HCT116 (cell line): ENCODE measurements at regions not wholly inside any gene's neighbourhood (a gene's known extent, or its start where the extent isn't known, plus 50 kb on each side); places are given as distances from the start of the nearest gene placed in this dataset.

Source experiments
- ATAC-seq: fragments of 200-7000 bp; cut with Tn5 transposase; 2 replicates; pipeline ENCODE4 v1.9.1; 2020; ENCODE audit warnings: mild to moderate bottlenecking, moderate library complexity
- BruUV-seq: library from RNA; stranded (reverse); fragments of 400-500 nt; replicated peaks from 2 replicates; lab custom pipeline; 2021; lab: Mats Ljungman, UMichigan
- CTCF ChIA-PET: fragments of 300-600 bp; sonication (Branson Sonifier 250); formaldehyde crosslinking; loops from one replicate; lab custom pipeline; 2021; ENCODE audit warnings: antibody characterized with exemption; lab: Charles Lee
- POLR2A ChIA-PET: fragments of 300-600, 350-600 bp; sonication (Branson Sonifier 250); formaldehyde crosslinking; loops from one replicate; lab custom pipeline; 2021; ENCODE audit warnings: antibody characterized with exemption; lab: Charles Lee
- RAD21 ChIA-PET, 2 experiments: fragments of 300-600 bp; sonication (Branson Sonifier 250); formaldehyde crosslinking; loops; one replicate each; lab custom pipeline; 2023; ENCODE audit warnings: low total read pairs in 2 of 2; ENCODE audit not compliant: uncharacterized antibody in 2 of 2, unreplicated experiment in 2 of 2, low non-redundant PET in 1 of 2; lab: Charles Lee
- DNase-seq: peaks from one replicate; pipeline ENCODE4 v3.0.0-alpha.2; 2010; ENCODE audit warnings: low read depth, low spot score
- H2AFZ ChIP-seq: fragments of 200-600 bp; shearing (Covaris generic), sonication (generic); 2 replicates; pipeline ENCODE4 v1.6.1; 2017; ENCODE audit warnings: low read depth, mixed run types, mixed read lengths, antibody characterized with exemption, low read length; ENCODE audit not compliant: poor library complexity, severe bottlenecking
- H3K27ac ChIP-seq: 2 replicates; pipeline ENCODE4 v1.5.1; 2012; ENCODE audit warnings: low read depth, low read length
- H3K27me3 ChIP-seq: fragments of 200-600 bp; sonication (generic); 2 replicates; pipeline ENCODE4 v1.6.1; 2016; ENCODE audit warnings: mixed run types, low read length, mixed read lengths; ENCODE audit not compliant: insufficient read depth
- H3K36me3 ChIP-seq, 2 experiments: fragments of 200-500 bp in 1 of 2; fragments of 200-600 bp in 1 of 2; sonication (Bioruptor generic) in 1 of 2; sonication (generic) in 1 of 2; 2 replicates each; pipeline versions ENCODE4 v1.5.1 to v1.6.1; 2014 to 2016; ENCODE audit warnings: low read length in 2 of 2, inconsistent platforms in 1 of 2, mixed read lengths in 1 of 2, mixed run types in 1 of 2; ENCODE audit not compliant: insufficient read depth in 2 of 2, control insufficient read depth in 1 of 2
- H3K4me1 ChIP-seq, 2 experiments: fragments of 200-600 bp in 1 of 2; sonication (generic) in 1 of 2; 2 replicates each; pipeline versions ENCODE4 v1.5.1 to v1.6.1; 2012 to 2017; ENCODE audit warnings: low read length in 2 of 2, inconsistent platforms in 1 of 2, mild to moderate bottlenecking in 1 of 2, mixed read lengths in 1 of 2, mixed run types in 1 of 2, moderate library complexity in 1 of 2; ENCODE audit not compliant: insufficient read depth in 2 of 2, control insufficient read depth in 1 of 2
- H3K4me2 ChIP-seq: fragments of 200-600 bp; sonication (generic); 2 replicates; pipeline ENCODE4 v1.6.1; 2017; ENCODE audit warnings: mixed run types, low read length, mixed read lengths
- H3K4me3 ChIP-seq, 2 experiments: fragments of 200-600 bp in 1 of 2; sonication (generic) in 1 of 2; replicated peaks in 1 of 2; 2 replicates each; pipeline ENCODE4 v1.5.1; 2011 to 2016; ENCODE audit warnings: low read length in 2 of 2, control low read depth in 1 of 2, low read depth in 1 of 2, mild to moderate bottlenecking in 1 of 2, mixed read lengths in 1 of 2, mixed run types in 1 of 2
- H3K79me2 ChIP-seq: fragments of 200-600 bp; sonication (generic); 2 replicates; pipeline ENCODE4 v1.6.1; 2017; ENCODE audit warnings: mild to moderate bottlenecking, mixed run types, low read length, moderate library complexity, mixed read lengths; ENCODE audit not compliant: insufficient read depth
- H3K9ac ChIP-seq: fragments of 200-600 bp; sonication (generic); 2 replicates; pipeline ENCODE4 v1.6.1; 2016; ENCODE audit warnings: low read length, mixed read lengths
- H3K9me2 ChIP-seq: fragments of 200-600 bp; sonication (generic), shearing (Covaris generic); 2 replicates; pipeline ENCODE4 v1.6.1; 2017; ENCODE audit warnings: mixed run types, mild to moderate bottlenecking, moderate library complexity; ENCODE audit not compliant: insufficient read depth
- H3K9me3 ChIP-seq, 2 experiments: fragments of 200-500 bp in 1 of 2; fragments of 200-600 bp in 1 of 2; sonication (Bioruptor generic) in 1 of 2; sonication (generic) in 1 of 2; 2 replicates each; pipeline ENCODE4 v1.6.1; 2014 to 2017; ENCODE audit warnings: low read length in 2 of 2, mixed read lengths in 2 of 2, inconsistent platforms in 1 of 2, low read depth in 1 of 2, mild to moderate bottlenecking in 1 of 2, mixed run types in 1 of 2, moderate library complexity in 1 of 2; ENCODE audit not compliant: control insufficient read depth in 1 of 2, insufficient read depth in 1 of 2
- H4K20me1 ChIP-seq: fragments of 200-600 bp; sonication (generic), shearing (Covaris generic); 2 replicates; pipeline ENCODE4 v1.6.1; 2017; ENCODE audit warnings: mixed run types, mild to moderate bottlenecking, moderate library complexity; ENCODE audit not compliant: insufficient read depth
- EGR1 ChIP-seq: IDR thresholded peaks from 2 replicates; pipeline ENCODE4 v1.6.1; 2012; ENCODE audit warnings: low read depth
- ELF1 ChIP-seq: IDR thresholded peaks from 2 replicates; pipeline ENCODE4 v1.6.1; 2012; ENCODE audit warnings: low read depth, borderline replicate concordance
- EZH2 ChIP-seq: fragments of 200-600 bp; sonication (generic); IDR thresholded peaks from 2 replicates; pipeline ENCODE4 v1.6.1; 2017; ENCODE audit warnings: antibody characterized with exemption, mixed run types
- FOSL1 ChIP-seq: IDR thresholded peaks from 2 replicates; pipeline ENCODE4 v1.6.1; 2012; ENCODE audit warnings: low read depth
- JUND ChIP-seq: IDR thresholded peaks from 2 replicates; pipeline ENCODE4 v1.6.1; 2012
- SIN3A ChIP-seq: IDR thresholded peaks from 2 replicates; pipeline ENCODE4 v1.6.1; 2012; ENCODE audit warnings: low read depth
- TCF7L2 ChIP-seq: IDR thresholded peaks from 2 replicates; pipeline ENCODE4 v1.7.0; 2011; ENCODE audit warnings: borderline replicate concordance, inconsistent platforms; ENCODE audit not compliant: insufficient read depth, insufficient read length; ENCODE audit errors: extremely low read depth
- YY1 ChIP-seq: IDR thresholded peaks from 2 replicates; pipeline ENCODE4 v1.6.1; 2011; ENCODE audit warnings: low read length, low read depth, moderate library complexity, mild to moderate bottlenecking; ENCODE audit not compliant: insufficient replicate concordance; ENCODE audit errors: extremely low read depth
- ZFX ChIP-seq: fragments of 450-650 bp; IDR thresholded peaks from 2 replicates; pipeline ENCODE4 v1.6.1; 2017
- ZNF274 ChIP-seq: fragments of 200-500 bp; sonication (Bioruptor generic); IDR thresholded peaks from 2 replicates; pipeline ENCODE4 v1.6.1; 2014; ENCODE audit warnings: mild to moderate bottlenecking, low read depth, low read length, inconsistent platforms
- intact Hi-C: fragments of 100-400 bp; cut with micrococcal nuclease; formaldehyde crosslinking; loops from 2 replicates; pipeline ENCODE4 v1.10.0; 2022
- TF ChIP-seq, protein P1 (sequence below): IDR thresholded peaks from 2 replicates; pipeline ENCODE4 v1.6.1; 2011; ENCODE audit warnings: mild to moderate bottlenecking, low read length, moderate library complexity; ENCODE audit not compliant: insufficient replicate concordance; ENCODE audit errors: extremely low read depth
- TF ChIP-seq, protein P2 (sequence below), 3 experiments: fragments of 200-600 bp in 1 of 3; sonication (generic) in 1 of 3; IDR thresholded peaks in 2 of 3; conservative IDR thresholded peaks in 1 of 3; 2 replicates each; pipeline ENCODE4 v1.5.1; 2012 to 2017; ENCODE audit warnings: low read depth in 2 of 3, low read length in 2 of 3, antibody characterized with exemption in 1 of 3, borderline replicate concordance in 1 of 3, control low read depth in 1 of 3, mild to moderate bottlenecking in 1 of 3, mixed read lengths in 1 of 3, mixed run types in 1 of 3, moderate library complexity in 1 of 3; ENCODE audit not compliant: insufficient read depth in 1 of 3

DNA sequence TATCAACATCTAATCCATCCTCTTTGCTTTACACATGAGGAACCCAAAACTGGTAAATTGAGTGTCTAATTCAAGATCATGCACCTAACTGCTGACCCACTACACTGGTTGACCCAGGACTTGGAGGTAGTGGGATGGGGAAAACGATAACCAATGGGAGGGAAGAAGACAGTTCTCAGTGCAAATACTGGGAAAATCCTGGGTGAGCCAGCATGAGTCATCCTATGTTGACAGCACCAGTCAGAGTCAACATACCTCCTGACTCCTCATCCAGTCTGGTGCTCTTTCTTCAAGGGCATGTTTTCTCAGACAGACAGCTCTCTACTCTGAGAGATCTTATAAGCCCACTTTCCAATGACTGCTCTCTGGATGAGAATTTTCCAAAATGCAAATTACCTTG is 232.8 kb upstream of the PTGER4 start:
- no peak overlapping the region for H3K27ac ChIP-seq
- no peak overlapping the region for H3K9ac ChIP-seq
- H3K4me1 ChIP-seq = no peaks in the 10 kb centered on the region
- H3K27me3 ChIP-seq = no peaks in the 10 kb centered on the region
- ATAC-seq = 0 out of 2 replicates have a peak, but pooled peaks have one; percentile 49
- H2AFZ ChIP-seq = no peak overlapping the region
- no peaks in the 10 kb centered on the region for H3K36me3 ChIP-seq
- ChIA-PET CTCF (no interaction called here), RAD21 (no interaction called here), POLR2A (no interaction called here)
- DNase-seq = no peak
- no peaks in the 10 kb centered on the region for H3K79me2 ChIP-seq
- H3K9me2 ChIP-seq = no peaks in the 10 kb centered on the region
- intact Hi-C loops = no loop called here
- H3K9me3 ChIP-seq = no peaks in the 10 kb centered on the region
- BruUV-seq = no TSS peak
- H3K4me3 ChIP-seq = no peak overlapping the region
- no peak overlapping the region for H3K4me2 ChIP-seq
- no peaks in the 10 kb centered on the region; the same call in 1 of the 2 replicates for H4K20me1 ChIP-seq
- TF ChIP-seq FOSL1 = peak; percentile 36; the same call in 1 of the 2 replicates
- TF ChIP-seq YY1 = no peak
- TF ChIP-seq EGR1 = no peak
- no peak for TF ChIP-seq ELF1

DNA sequence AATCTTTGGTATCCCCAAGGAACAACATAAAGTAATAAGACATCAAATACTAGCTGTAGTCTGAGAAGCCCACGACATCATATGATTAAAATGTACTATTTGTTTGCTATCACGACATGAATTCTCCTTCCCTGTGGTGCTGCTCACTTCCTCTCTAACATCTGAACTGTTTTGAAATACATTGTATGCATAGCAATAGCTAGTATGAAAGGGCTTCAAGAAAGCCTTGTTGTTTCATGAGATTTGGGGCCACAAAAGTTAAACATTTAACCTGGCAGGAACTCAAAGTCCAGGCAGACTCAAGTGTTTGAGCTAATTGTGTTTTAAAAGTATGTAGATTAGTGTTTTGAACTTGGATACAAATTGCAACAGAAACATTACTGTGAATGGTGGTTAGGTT is 237.4 kb upstream of the PTGER4 start:
- H3K4me3 ChIP-seq = no peak overlapping the region
- H3K79me2 ChIP-seq = no peaks in the 10 kb centered on the region
- H3K4me2 ChIP-seq = no peak overlapping the region
- no peaks in the 10 kb centered on the region; the same call in 1 of the 2 replicates for H4K20me1 ChIP-seq
- POLR2A ChIA-PET = no interaction called here
- intact Hi-C loops = no loop called here
- H2AFZ ChIP-seq = no peak overlapping the region
- no peak overlapping the region for H3K27ac ChIP-seq
- BruUV-seq = no TSS peak
- H3K4me1 ChIP-seq = no peaks in the 10 kb centered on the region
- H3K9ac ChIP-seq = no peak overlapping the region
- no peaks in the 10 kb centered on the region for H3K9me3 ChIP-seq
- H3K27me3 ChIP-seq = no peaks in the 10 kb centered on the region
- no peaks in the 10 kb centered on the region for H3K36me3 ChIP-seq
- no peaks in the 10 kb centered on the region for H3K9me2 ChIP-seq
- DNase-seq = no peak
- RAD21 ChIA-PET = no interaction called here
- CTCF ChIA-PET = no interaction called here
- ATAC-seq = no peak
- TF ChIP-seq SIN3A (no peak), TCF7L2 (no peak), ZNF274 (no peak), EZH2 (no peak), JUND (no peak), YY1 (no peak), ELF1 (no peak), ZFX (no peak)
- TF ChIP-seq, protein P1, sequence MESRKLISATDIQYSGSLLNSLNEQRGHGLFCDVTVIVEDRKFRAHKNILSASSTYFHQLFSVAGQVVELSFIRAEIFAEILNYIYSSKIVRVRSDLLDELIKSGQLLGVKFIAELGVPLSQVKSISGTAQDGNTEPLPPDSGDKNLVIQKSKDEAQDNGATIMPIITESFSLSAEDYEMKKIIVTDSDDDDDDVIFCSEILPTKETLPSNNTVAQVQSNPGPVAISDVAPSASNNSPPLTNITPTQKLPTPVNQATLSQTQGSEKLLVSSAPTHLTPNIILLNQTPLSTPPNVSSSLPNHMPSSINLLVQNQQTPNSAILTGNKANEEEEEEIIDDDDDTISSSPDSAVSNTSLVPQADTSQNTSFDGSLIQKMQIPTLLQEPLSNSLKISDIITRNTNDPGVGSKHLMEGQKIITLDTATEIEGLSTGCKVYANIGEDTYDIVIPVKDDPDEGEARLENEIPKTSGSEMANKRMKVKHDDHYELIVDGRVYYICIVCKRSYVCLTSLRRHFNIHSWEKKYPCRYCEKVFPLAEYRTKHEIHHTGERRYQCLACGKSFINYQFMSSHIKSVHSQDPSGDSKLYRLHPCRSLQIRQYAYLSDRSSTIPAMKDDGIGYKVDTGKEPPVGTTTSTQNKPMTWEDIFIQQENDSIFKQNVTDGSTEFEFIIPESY = no peak
- TF ChIP-seq, protein P2, sequence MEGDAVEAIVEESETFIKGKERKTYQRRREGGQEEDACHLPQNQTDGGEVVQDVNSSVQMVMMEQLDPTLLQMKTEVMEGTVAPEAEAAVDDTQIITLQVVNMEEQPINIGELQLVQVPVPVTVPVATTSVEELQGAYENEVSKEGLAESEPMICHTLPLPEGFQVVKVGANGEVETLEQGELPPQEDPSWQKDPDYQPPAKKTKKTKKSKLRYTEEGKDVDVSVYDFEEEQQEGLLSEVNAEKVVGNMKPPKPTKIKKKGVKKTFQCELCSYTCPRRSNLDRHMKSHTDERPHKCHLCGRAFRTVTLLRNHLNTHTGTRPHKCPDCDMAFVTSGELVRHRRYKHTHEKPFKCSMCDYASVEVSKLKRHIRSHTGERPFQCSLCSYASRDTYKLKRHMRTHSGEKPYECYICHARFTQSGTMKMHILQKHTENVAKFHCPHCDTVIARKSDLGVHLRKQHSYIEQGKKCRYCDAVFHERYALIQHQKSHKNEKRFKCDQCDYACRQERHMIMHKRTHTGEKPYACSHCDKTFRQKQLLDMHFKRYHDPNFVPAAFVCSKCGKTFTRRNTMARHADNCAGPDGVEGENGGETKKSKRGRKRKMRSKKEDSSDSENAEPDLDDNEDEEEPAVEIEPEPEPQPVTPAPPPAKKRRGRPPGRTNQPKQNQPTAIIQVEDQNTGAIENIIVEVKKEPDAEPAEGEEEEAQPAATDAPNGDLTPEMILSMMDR (IDR thresholded peaks at IDR 0.05 in 2 of 3, conservative IDR thresholded peaks at IDR 0.05 in 1 of 3; ENCODE audit: borderline replicate concordance in 1 of 3, insufficient read depth in 1 of 3, low read depth in 2 of 3, low read length in 2 of 3) = no peak
